Osteoblast (primary cell): ENCODE measurements at regions not wholly inside any gene's neighbourhood (a gene's known extent, or its start where the extent isn't known, plus 50 kb on each side); places are given as distances from the start of the nearest gene placed in this dataset.

Source experiments
- DNase-seq: peaks from one replicate; pipeline ENCODE4 v3.0.0; 2011; ENCODE audit warnings: low spot score, mixed read lengths; ENCODE audit not compliant: insufficient read length; ENCODE audit errors: missing footprints
- H2AFZ ChIP-seq: 2 replicates; pipeline ENCODE4 v1.6.0; 2011; ENCODE audit warnings: mild to moderate bottlenecking, low read length
- H3K27ac ChIP-seq: 2 replicates; pipeline ENCODE4 v1.5.1; 2011; ENCODE audit warnings: mild to moderate bottlenecking, low read depth, low read length, moderate library complexity
- H3K27me3 ChIP-seq: 2 replicates; pipeline ENCODE4 v1.6.0; 2012; ENCODE audit warnings: mild to moderate bottlenecking, control low read depth, inconsistent platforms, low read length, moderate library complexity; ENCODE audit not compliant: insufficient read depth
- H3K36me3 ChIP-seq: 2 replicates; pipeline ENCODE4 v1.5.1; 2011; ENCODE audit warnings: mild to moderate bottlenecking, low read length, control low read depth, moderate library complexity; ENCODE audit not compliant: insufficient read depth
- H3K4me1 ChIP-seq: 2 replicates; pipeline ENCODE4 v1.5.1; 2011; ENCODE audit warnings: mild to moderate bottlenecking, low read length, control low read depth, moderate library complexity; ENCODE audit not compliant: insufficient read depth
- H3K4me2 ChIP-seq: 2 replicates; pipeline ENCODE4 v1.6.0; 2011; ENCODE audit warnings: mild to moderate bottlenecking, low read length; ENCODE audit not compliant: insufficient read depth
- H3K4me3 ChIP-seq: fragments of 200-600 bp; sonication (generic); 3 replicates; pipeline ENCODE4 v1.5.1; 2012; ENCODE audit warnings: mild to moderate bottlenecking, low read length, inconsistent platforms; ENCODE audit not compliant: insufficient read depth
- H3K79me2 ChIP-seq: 2 replicates; pipeline ENCODE4 v1.6.0; 2012; ENCODE audit warnings: mild to moderate bottlenecking, low read length, control low read depth, inconsistent platforms; ENCODE audit not compliant: insufficient read depth
- H3K9me3 ChIP-seq: 2 replicates; pipeline ENCODE4 v1.5.1; 2011; ENCODE audit warnings: low read depth, low read length, control low read depth
- H4K20me1 ChIP-seq: 2 replicates; pipeline ENCODE4 v1.6.0; 2012; ENCODE audit warnings: mild to moderate bottlenecking, low read length, control low read depth; ENCODE audit not compliant: insufficient read depth
- CTCF ChIP-seq: IDR thresholded peaks from 2 replicates; pipeline ENCODE4 v1.5.1; 2011; ENCODE audit warnings: mild to moderate bottlenecking, low read depth, low read length, moderate library complexity; ENCODE audit errors: extremely low read depth

GRCh38 chr1:56416495-56416894 lies 162.9 kb downstream of the PLPP3 start:
- DNase-seq, result no peak

GRCh38 chr1:56415720-56416119 lies 163.6 kb downstream of the PLPP3 start:
- H2AFZ ChIP-seq, result no peak overlapping the region
- no peaks in the 10 kb centered on the region for H3K27me3 ChIP-seq
- H3K9me3 ChIP-seq, result no peaks in the 10 kb centered on the region
- H3K4me3 ChIP-seq, result no peak overlapping the region
- H3K4me2 ChIP-seq, result no peak overlapping the region
- no peaks in the 10 kb centered on the region for H3K79me2 ChIP-seq
- DNase-seq, result no peak
- H4K20me1 ChIP-seq, result no peaks in the 10 kb centered on the region
- no peak for TF ChIP-seq CTCF
- no peaks in the 10 kb centered on the region for H3K36me3 ChIP-seq
- H3K4me1 ChIP-seq, result peaks cover 13% of the 10 kb centered on the region
- no peak overlapping the region for H3K27ac ChIP-seq

More at GRCh38 chr1:56416495-56416894, 162.9 kb downstream of the PLPP3 start:
- no peaks in the 10 kb centered on the region for H3K79me2 ChIP-seq
- H2AFZ ChIP-seq, result no peak overlapping the region
- H3K4me2 ChIP-seq, result no peak overlapping the region
- no peak overlapping the region for H3K27ac ChIP-seq
- H3K4me1 ChIP-seq, result peaks cover 9% of the 10 kb centered on the region
- H3K36me3 ChIP-seq, result no peaks in the 10 kb centered on the region
- no peaks in the 10 kb centered on the region for H4K20me1 ChIP-seq
- H3K9me3 ChIP-seq, result no peaks in the 10 kb centered on the region
- no peak overlapping the region for H3K4me3 ChIP-seq
- H3K27me3 ChIP-seq, result no peaks in the 10 kb centered on the region
- peak; percentile 14 for TF ChIP-seq CTCF

- no peaks in the 10 kb centered on the region for H4K20me1 ChIP-seq
- no peak for DNase-seq
- no peak for TF ChIP-seq CTCF
- no peak overlapping the region for H2AFZ ChIP-seq
- H3K27ac ChIP-seq, result no peak overlapping the region
- no peaks in the 10 kb centered on the region for H3K36me3 ChIP-seq
- no peaks in the 10 kb centered on the region for H3K9me3 ChIP-seq
- H3K4me2 ChIP-seq, result no peak overlapping the region
- peaks cover 13% of the 10 kb centered on the region for H3K4me1 ChIP-seq
- H3K79me2 ChIP-seq, result no peaks in the 10 kb centered on the region
- H3K4me3 ChIP-seq, result no peak overlapping the region
- no peaks in the 10 kb centered on the region for H3K27me3 ChIP-seq
These were observed 164.1 kb downstream of the PLPP3 start for GRCh38 chr1:56415258-56415657.

- Histone ChIP-seq H3K79me2 (no peaks in the 10 kb centered on the region), H3K9me3 (no peaks in the 10 kb centered on the region), H3K27me3 (no peaks in the 10 kb centered on the region), H3K4me2 (no peak overlapping the region), H3K36me3 (no peaks in the 10 kb centered on the region), H3K4me3 (no peak overlapping the region), H2AFZ (no peak overlapping the region), H3K27ac (no peak overlapping the region), H4K20me1 (no peaks in the 10 kb centered on the region), H3K4me1 (peaks cover 13% of the 10 kb centered on the region)
- no peak for TF ChIP-seq CTCF
- no peak for DNase-seq
These were observed 164.6 kb downstream of the PLPP3 start for GRCh38 chr1:56414728-56415224.
